ENCODE measurements at regions not wholly inside any gene's neighbourhood (a gene's known extent, or its start where the extent isn't known, plus 50 kb on each side); places are given as distances from the start of the nearest gene placed in this dataset.
"Not testable (repeated sequence)": the region's sequence is repeated elsewhere in the genome, so short reads cannot be mapped to it uniquely, and the experiment has no call there.

DNA sequence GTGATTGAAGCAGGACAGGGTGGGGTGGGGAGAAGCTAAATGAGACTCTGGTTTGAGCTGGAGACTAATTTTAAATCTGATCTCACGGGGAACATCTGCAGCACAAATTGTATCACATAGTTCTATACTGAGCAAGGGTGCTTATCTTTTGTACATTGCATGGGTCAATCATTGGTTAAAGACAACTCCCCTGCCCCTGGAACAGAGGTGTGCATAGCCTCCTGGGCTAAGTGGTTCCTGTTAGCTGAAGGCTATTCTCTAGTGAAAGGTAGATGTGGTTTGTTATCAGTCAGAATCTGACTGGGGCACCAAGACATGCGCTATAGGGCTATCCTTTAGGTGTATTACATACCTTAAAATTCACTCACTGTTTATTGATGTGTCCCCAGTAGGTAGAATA, 103.9 kb upstream of the KITLG start:
- DNase-seq, result no peak

DNA sequence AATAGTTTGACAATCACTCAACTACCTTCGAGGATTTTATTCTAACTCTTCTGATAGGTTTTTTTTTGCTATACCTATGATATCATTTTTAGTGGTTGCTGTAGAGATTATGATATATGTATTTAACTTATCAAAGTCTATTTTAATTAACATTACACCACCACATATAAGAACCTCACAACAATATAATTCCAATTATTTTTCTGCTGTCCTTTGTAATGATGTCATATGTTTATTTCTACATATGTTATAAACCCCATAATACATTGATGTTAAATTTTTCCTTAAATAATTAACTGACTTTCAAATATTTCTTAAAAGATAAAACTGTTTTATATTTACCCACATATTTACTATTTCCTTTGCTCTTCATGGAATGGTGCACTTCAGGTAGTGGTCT, 103.4 kb upstream of the KITLG start:
- no peak for DNase-seq

DNA sequence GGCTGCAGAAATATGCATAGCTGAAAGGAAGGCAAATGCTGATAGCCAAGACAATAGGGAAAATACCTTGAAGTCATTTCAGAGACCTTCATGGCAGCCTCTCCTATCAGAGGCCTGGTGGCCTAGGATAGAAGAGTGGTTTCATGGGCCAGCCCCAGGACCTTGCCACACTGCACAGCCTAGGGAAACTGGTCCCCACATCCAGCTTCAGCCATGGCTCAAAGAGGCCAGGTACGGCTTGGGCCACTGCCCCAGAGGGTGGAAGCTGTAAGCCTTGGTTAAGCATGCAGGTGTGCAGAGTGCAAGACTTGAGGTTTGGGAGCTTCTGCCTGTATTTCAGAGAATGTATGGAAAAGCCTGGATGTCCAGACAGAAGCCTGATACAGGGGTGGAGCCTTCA, 101.0 kb upstream of the KITLG start:
- no peak for DNase-seq

DNA sequence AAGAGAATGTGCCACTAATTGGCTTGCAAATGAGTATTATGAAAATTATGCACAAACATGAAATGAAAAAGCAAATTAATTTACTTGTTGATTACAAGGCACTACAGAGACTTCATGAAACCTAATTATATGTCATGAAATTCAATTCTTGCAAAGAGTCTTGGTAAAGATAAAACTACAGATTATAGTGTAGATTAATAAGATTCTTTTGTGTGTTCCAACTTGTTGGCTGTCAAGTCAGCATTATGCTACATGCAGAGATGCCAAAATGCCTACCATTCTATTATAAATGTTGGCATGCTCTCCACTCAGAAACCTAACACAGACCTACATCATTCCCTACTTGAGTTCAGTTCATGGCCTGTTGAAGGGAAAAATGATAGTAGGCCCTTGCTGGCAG, 97.2 kb upstream of the KITLG start:
- no peak for DNase-seq

DNA sequence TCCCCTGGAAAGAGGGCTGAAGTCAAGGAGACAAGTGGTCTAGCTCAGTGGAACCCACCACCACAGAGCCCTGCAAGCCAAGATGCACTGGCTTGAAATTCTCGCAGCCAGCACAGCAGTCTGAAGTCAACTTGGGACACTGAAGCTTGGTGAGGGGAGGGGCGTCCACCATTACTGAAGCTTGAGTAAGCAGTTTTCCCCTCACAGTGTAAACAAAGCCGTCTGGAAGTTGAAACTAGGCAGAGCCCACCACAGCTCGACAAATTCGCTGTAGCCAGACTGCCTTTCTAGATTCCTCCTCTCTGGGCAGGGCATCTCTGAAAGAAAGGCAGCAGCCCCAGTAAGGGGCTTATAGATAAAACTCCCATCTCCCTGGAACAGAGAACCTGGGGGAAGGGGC, 87.3 kb upstream of the KITLG start:
- DNase-seq, result not testable (repeated sequence)

DNA sequence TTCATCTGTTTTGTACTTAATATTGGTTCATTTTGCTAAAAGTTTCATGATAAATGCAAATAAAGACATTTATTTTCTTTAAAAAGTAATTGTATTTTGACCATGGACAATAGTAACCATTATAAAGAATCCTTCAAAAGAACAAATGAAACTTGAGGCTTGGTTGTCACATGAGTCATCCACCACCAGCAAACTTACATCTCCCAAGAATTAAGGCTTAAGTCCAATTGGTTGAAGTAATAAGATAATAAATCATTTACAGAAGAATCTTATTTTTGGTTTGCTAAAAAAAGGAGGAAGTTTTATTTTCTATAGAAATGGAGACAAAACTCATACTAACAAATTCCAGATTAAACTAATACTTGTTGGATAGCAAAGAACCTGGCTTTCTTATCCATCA, 84.8 kb upstream of the KITLG start:
- DNase-seq, result no peak

DNA sequence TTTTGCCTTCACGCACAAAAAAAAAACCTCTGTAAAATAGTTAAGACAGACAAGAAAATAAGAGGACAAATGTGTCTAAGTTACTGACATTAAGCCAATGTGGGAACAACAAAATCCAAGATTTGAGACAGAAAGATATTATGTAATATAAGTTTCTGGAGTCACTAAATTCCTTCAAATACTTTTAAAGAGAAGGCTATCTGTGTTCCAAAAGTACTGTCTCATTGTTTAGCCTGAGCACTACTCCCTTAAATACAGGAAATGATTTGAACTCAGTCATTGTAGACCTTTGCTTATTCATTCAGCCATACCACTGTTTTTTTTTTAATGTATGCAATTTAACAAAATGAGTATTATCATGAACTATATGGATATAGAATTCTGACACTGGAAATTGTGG, 82.7 kb upstream of the KITLG start:
- DNase-seq, result no peak

DNA sequence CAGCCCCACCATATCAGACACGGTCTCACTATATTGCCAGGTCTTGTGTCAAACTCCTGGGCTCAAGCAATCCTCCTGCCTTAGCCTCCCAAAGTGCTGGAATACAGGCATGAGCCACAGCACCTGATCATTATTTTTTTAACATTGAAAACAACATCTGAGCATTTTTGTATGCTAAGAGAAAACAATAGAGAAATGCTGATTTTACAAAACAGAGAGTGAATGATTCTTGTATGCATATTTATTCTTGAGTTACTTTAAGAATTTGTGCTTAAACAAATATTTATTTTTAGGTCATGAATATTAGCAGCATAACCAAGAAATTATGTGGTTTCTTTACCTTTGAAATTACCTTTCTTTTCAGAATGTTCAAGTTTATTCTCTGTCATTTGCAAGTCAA, 81.8 kb upstream of the KITLG start:
- DNase-seq, result no peak

DNA sequence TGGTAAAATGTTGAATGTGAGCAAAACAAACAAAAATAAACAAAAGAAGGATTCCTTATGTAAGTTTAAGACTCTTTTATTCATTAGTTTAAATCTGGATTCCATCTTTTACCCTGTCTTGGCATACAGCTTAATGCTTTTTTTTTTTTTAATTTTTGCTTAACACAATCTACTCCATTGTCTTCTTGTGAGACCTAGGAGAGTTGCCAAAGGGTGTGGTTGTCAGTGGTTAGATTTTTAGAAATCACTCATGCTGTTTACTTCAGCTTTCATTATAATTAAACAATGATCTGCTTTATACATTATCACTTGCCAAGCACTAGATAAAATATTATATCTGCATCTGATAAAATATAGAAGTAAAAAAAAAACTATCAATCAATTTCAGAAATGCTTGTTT, 77.7 kb upstream of the KITLG start:
- DNase-seq, result no peak

DNA sequence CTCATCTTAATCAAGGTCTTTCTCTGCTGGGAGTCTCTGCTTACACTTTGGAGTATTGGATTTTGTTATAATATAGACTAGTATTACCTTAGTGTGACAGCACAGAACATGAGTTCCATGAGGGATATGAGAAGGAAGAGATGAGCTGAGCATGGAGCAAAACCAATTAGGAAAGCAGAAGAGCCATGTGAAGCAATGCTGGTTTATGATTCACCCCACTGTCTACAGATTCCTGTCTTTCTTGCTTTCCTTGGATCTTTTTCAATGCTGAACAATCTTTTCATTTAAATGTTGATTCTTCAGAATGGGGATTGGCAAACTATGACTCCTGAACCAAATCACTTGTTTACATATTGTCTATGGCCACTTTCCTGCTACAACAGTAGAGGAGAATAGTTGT, 70.4 kb upstream of the KITLG start:
- no peak for DNase-seq

DNA sequence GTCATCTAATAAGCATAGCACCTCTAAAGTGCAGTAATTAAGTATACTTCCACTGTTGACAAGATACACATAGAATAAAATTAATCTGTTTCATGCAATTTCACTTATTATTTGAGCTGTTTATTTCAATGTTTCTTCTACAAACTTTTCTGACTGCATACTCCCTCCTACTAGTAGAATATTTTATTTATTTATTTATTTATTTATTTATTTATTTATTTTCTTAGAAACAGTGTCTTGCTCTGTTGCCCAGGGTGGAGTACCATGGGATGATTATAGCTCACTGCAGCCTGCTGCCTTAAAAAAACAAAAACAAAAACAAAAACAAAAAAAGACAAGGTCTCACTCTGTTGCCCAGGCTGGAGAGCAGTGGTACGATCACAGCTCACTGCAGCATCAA, 68.4 kb upstream of the KITLG start:
- no peak for DNase-seq

DNA sequence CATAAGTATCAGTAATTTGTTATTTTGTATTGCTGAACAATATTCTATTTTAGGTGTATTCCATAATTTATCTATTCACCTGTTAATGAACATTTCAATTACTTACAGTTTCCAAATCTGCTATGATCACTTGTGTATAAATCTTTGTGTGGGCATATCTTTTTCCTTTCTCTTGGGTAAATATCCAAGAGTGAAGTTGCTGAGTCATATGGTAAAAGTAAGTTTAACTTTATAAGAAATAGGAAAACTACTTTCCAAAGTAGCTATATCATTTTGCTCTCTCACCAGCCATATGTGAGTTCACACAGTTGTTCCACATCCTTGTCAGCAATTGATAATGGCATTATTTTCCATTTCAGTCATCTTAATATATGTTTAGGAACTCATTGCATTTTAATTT, 66.6 kb upstream of the KITLG start:
- DNase-seq, result no peak

DNA sequence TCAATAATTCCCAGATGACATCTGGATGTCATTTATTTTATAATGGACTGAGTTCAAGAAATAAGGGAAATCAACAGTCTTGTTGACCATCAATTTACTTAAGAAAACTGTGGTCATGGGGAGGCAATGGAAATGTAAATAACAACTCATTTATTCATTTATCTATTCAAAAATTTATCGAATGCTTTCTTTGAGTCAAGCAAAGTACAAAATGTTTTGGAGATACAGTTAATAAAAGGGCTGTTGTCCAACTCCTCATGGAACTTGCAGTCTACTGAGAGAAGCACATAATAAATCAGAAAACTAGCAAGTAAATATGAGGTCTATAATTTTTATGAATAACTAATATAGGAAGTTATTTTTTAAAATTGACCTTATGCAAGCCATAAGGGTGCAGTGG, 65.5 kb upstream of the KITLG start:
- DNase-seq, result no peak

DNA sequence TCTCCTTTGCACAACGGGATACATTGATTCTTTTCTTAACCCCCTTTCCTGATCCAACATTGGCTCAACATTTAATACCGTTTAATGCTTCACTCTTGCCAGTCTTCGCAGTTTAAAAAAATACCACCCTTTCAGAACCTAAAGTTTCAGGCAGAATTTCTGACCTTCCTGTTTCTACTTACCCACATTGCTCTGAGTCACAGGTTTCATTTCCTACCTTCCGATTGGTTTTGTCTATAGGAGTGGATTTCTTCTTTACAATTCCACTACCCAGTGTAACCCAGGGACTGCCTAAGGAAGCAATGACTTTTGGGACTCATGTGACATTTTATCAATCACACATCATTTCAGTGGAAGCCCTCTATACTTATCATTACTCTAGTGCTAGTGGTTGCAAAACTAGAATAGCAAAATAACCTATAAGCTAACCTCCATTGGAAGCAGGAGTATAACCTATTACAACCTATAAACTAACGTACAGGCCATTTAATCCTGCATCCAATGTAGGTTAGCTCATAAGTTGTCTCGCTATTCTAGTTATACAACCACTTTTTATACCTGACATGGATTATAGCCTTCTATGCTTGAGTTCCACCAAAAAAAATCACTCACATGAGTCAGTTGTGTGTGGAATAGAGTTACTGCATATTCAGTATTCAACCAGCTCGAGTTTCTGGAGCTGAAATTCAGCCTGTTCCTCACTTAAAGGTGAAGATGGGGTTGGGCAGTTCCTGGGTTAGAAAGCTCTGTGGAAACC, 64.9 kb upstream of the KITLG start:
- DNase-seq, result no peak

DNA sequence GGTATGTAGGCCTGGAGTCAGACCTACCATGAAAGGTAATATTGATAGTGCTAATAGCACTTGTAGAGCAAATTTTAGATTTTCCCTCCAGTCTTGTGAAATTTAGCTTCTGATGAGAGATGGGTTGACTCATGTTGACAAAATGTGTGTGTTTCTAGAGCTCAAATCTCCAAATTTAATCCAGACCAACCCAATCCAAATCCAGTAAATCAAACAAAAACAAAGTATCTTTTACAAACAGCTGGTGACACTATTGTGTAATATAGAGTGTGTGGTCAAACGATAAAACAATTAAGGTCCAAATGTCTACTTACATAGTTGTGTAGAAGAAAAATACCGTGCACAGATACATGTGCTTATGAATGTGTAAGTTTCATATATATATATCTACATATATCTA, 63.4 kb upstream of the KITLG start:
- DNase-seq, result no peak

DNA sequence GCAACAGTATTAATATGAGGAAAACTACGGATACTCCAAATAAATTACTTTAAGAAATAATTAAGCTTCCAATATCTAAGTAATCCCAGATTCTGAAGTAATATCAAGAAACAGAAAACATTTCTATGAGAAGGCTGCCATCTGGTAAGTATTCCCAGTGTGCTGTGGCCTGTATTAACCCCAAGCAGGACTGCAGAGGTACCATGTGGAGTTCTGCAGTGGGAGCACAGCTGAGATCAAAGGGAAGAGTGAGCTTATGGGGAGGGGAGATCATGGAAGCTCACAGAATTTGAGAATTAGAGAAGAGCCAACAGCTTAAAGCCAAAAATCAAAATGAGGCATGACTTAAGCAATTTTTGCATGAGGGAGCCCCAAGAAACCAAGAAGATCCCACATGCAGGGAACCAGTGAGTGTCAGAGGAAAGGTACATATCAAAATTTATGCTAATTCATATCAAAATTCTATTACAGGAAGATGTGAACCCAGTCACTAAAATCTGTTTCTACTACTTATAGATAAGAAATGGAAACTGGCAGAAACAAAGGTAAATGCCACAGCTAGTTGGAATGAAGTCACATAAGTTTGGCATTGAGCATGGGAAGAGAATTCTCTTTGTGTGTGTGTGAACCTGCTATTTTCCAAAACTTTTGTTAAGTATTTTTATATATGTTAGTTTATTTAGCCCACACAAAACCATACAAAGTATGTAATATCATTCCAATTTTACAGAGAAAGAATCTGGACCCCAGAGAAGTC, 62.6 kb upstream of the KITLG start:
- no peak for DNase-seq

DNA sequence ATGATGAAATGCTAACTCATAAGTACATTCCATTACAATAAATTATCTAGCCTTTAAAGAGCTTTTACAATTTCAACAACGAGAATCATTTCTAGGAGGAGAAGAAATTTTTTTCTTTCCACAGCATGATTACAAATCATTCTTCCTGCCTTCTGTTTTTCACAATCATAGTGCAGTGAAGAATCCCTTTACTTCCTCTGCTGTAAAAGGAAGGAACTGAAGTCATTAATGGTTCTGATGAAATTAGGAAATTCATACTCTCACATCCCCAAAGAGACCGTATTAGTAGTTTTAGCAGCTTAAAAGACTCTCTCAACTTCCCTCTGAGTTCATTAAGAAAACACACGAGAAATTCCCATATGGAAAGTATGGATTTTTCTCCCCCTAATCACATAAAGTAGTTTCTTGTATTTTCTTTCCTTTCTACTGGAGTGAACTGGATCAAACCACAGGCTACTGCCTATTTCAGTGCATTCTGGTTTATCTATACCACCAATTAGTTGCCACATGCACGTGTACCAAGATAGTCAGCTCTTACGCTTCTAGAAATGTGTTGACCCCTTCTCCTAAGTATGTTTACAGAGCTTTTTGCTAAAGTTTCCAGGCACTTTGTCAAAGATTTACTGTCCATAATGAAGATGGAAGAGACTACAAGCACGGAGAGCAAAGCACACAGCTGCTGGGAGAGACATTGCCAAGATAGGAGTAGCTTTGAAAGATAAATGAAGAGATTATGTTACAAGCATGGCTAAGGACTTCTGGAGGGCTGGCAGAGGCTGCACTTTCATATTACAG, 58.9 kb upstream of the KITLG start:
- no peak for DNase-seq

DNA sequence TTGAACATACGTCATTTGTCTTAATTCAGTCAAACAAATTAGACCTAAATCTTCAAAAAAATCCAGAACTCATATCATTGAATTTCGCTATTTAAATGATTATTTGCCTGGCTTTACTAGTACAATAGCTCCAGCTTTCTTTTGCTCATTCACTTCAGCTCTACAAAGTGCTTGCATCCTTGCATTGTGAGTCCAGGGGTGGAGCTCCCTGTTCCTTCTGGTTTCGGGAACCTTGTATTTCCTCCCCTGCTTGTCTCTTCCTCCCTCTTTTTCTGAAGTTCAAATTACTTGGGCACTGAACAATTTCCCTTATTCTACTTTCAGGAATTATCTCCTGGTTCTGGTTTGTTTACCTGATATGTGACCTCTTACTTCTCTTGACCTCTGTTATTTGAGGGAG, 58.1 kb upstream of the KITLG start:
- DNase-seq, result no peak

DNA sequence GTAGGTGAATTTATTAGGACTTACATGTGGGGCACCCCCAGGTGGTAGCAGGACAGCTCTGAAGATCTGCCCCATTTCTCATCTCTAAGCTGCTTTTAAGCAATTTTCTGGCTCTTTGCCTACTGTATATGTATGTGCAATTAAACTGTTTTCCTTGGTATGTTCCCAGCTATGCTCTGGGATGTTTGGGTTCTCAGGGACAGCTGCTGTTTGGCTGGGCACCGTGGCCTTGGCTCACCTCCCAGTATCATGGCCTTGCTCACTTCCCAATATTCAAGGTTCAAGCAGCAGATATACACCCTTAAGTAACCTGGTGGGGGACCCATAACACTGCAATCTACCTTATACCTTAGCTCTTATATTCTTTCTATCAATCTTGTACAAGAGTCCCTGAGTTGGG, 53.7 kb upstream of the KITLG start:
- no peak for DNase-seq

DNA sequence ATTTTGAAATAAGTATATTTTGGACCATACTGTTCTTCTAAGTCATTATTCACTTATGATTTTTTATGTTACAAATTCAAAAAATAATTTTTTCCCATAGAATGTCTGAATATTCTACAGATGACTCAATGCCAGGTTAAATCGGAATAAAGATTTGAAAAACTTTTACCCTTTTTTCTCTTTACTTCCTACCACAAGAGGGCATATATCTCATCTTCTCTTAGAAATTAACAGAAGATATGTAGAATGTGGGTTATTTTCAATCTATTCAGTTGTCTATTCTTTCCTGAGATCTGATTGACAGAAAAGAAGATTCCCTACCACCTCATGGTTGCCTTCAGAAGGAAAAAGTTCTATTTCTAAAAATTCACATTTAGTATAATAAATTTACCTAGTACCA, 53.0 kb upstream of the KITLG start:
- no peak for DNase-seq

DNA sequence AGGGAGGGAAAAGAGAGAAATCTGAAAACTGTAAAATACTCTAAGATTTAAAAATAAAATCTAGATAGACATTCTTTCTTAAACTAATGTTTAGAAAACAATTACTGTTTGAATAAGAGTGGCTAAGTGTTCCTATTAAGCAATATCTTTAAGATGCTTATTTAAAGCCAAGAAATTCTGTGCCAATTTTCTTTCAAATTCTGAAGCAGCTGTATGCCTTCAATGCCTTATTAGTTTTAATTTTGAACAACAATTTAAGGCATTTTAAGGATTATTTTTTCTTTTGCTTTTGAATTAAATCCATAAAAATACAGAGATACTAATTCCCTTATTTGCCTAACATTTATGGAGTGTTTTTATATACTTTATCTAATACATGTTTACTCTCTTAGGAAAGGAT, 50.3 kb upstream of the KITLG start:
- DNase-seq, result no peak
